GM12878 (cell line): ENCODE measurements at regions not wholly inside any gene's neighbourhood (a gene's known extent, or its start where the extent isn't known, plus 50 kb on each side); places are given as distances from the start of the nearest gene placed in this dataset.

ENCODE experiments used
- ATAC-seq: fragments of 200-7000 bp; cut with Tn5 transposase; 3 replicates; pipeline ENCODE4 v1.9.1; 2020; ENCODE audit warnings: mild to moderate bottlenecking, moderate library complexity
- BruUV-seq: library from RNA; stranded (reverse); fragments of 400-500 nt; replicated peaks from 2 replicates; lab custom pipeline; 2021; lab: Mats Ljungman, UMichigan
- CTCF ChIA-PET: fragments of 300-600 bp; sonication (Branson Sonifier 250); formaldehyde crosslinking; extraction: SDS; loops from one replicate; lab custom pipeline; 2021; ENCODE audit warnings: inconsistent platforms; lab: Yijun Ruan, JAX
- POLR2A ChIA-PET: fragments of 350-600 bp; formaldehyde crosslinking; extraction: SDS; loops from one replicate; lab custom pipeline; 2021; ENCODE audit warnings: inconsistent platforms; lab: Charles Lee
- RAD21 ChIA-PET: fragments of 300-600 bp; sonication (Branson Sonifier 250); formaldehyde crosslinking; loops from one replicate; lab custom pipeline; 2023; ENCODE audit warnings: antibody characterized with exemption; ENCODE audit not compliant: unreplicated experiment; lab: Charles Lee
- SMC1A ChIA-PET: fragments of 300-600 bp; sonication (Branson Sonifier 250); formaldehyde crosslinking; loops from one replicate; lab custom pipeline; 2023; ENCODE audit not compliant: unreplicated experiment, uncharacterized antibody; lab: Charles Lee
- DNase-seq: peaks from one replicate; pipeline ENCODE4 v3.0.0-alpha.2; 2011; ENCODE audit warnings: low read depth, low spot score
- FAIRE-seq: peaks from 3 replicates; lab custom pipeline; 2011; peaks lifted over from hg19 to GRCh38; lab: Jason Lieb, UNC
- H2AFZ ChIP-seq: 2 replicates; pipeline ENCODE4 v1.6.0; 2011; ENCODE audit warnings: low read depth, low read length, control low read depth; ENCODE audit not compliant: control insufficient read depth
- H3K27ac ChIP-seq: 2 replicates; pipeline ENCODE4 v1.5.1; 2011; ENCODE audit warnings: control low read depth; ENCODE audit not compliant: control insufficient read depth, insufficient read depth
- H3K27me3 ChIP-seq, 2 experiments: replicated peaks in 1 of 2; 2 replicates each; pipeline versions ENCODE4 v1.6.0 to v1.6.1; 2011; ENCODE audit warnings: low read length in 1 of 2; ENCODE audit not compliant: control insufficient read depth in 2 of 2, insufficient read depth in 2 of 2
- H3K36me3 ChIP-seq, 2 experiments: 2 replicates each; pipeline ENCODE4 v1.5.1; 2011; ENCODE audit warnings: low read length in 1 of 2; ENCODE audit not compliant: control insufficient read depth in 2 of 2, insufficient read depth in 2 of 2
- H3K4me1 ChIP-seq: 2 replicates; pipeline ENCODE4 v1.6.1; 2011; ENCODE audit warnings: mild to moderate bottlenecking, low read length, moderate library complexity, mixed read lengths; ENCODE audit not compliant: control insufficient read depth, insufficient read depth
- H3K4me2 ChIP-seq: 2 replicates; pipeline ENCODE4 v1.6.0; 2011; ENCODE audit warnings: control low read depth; ENCODE audit not compliant: control insufficient read depth, insufficient read depth
- H3K4me3 ChIP-seq: fragments of 200-600 bp; sonication (generic); 2 replicates; pipeline ENCODE4 v1.5.1; 2016
- H3K79me2 ChIP-seq: 2 replicates; pipeline ENCODE4 v1.6.0; 2011; ENCODE audit warnings: low read length; ENCODE audit not compliant: control insufficient read depth, insufficient read depth
- H3K9ac ChIP-seq: 2 replicates; pipeline ENCODE4 v1.8.0; 2011; ENCODE audit warnings: low read length, control low read depth, mixed read lengths; ENCODE audit not compliant: control insufficient read depth, insufficient read depth
- H3K9me3 ChIP-seq: replicated peaks from 3 replicates; pipeline ENCODE4 v1.5.1; 2011; ENCODE audit warnings: mild to moderate bottlenecking, low read length; ENCODE audit not compliant: control insufficient read depth, insufficient read depth
- H4K20me1 ChIP-seq: 2 replicates; pipeline ENCODE4 v1.6.0; 2011; ENCODE audit not compliant: control insufficient read depth, insufficient read depth
- BRCA1 ChIP-seq: IDR thresholded peaks from 2 replicates; pipeline ENCODE4 v1.6.1; 2011; ENCODE audit warnings: low read depth, low read length, improper control_type of control experiment
- CBX3 ChIP-seq: fragments of 200-600 bp; sonication (generic); IDR thresholded peaks from 2 replicates; pipeline ENCODE4 v1.6.1; 2016; ENCODE audit warnings: low read depth, borderline replicate concordance
- CBX5 ChIP-seq: sonication (generic); IDR thresholded peaks from 2 replicates; pipeline ENCODE4 v1.6.1; 2016; ENCODE audit warnings: low read depth, moderate library complexity, mild to moderate bottlenecking, inconsistent platforms
- EGR1 ChIP-seq, 2 experiments: IDR thresholded peaks; 1 replicate in 1 of 2; 2 replicates in 1 of 2; pipeline ENCODE4 v1.6.1; 2011 to 2012; ENCODE audit warnings: low read depth in 2 of 2, low read length in 2 of 2, borderline replicate concordance in 1 of 2, mild to moderate bottlenecking in 1 of 2, moderate library complexity in 1 of 2
- EP300 ChIP-seq, 2 experiments: fragments of 150-350 bp in 1 of 2; IDR thresholded peaks; 2 replicates each; pipeline ENCODE4 v1.6.1; 2011 to 2012; ENCODE audit warnings: low read depth in 2 of 2, low read length in 2 of 2, borderline replicate concordance in 1 of 2, improper control_type of control experiment in 1 of 2, inconsistent platforms in 1 of 2; ENCODE audit not compliant: control insufficient read depth in 1 of 2
- FOXK2 ChIP-seq: fragments of 450-650 bp; IDR thresholded peaks from 2 replicates; pipeline ENCODE4 v1.6.1; 2017; ENCODE audit warnings: mild to moderate bottlenecking, moderate library complexity
- HDGF ChIP-seq: fragments of 450-650 bp; IDR thresholded peaks from 2 replicates; pipeline ENCODE4 v1.6.1; 2016; ENCODE audit warnings: antibody characterized with exemption
- NFIC ChIP-seq: IDR thresholded peaks from 2 replicates; pipeline ENCODE4 v1.6.1; 2012; ENCODE audit warnings: low read depth, mild to moderate bottlenecking, inconsistent platforms, low read length, moderate library complexity
- NFXL1 ChIP-seq: fragments of 450-650 bp; IDR thresholded peaks from 2 replicates; pipeline ENCODE4 v1.6.1; 2017; ENCODE audit warnings: antibody characterized with exemption, mild to moderate bottlenecking, borderline replicate concordance
- PAX5 ChIP-seq: IDR thresholded peaks from 2 replicates; pipeline ENCODE4 v1.6.1; 2011; ENCODE audit warnings: low read depth, low read length, borderline replicate concordance
- PML ChIP-seq: IDR thresholded peaks from 2 replicates; pipeline ENCODE4 v1.6.1; 2012; ENCODE audit warnings: low read length, inconsistent platforms
- SP1 ChIP-seq: IDR thresholded peaks from one replicate; pipeline ENCODE4 v1.6.1; 2011; ENCODE audit warnings: low read depth, low read length
- SPI1 ChIP-seq: IDR thresholded peaks from 2 replicates; pipeline ENCODE4 v1.6.1; 2011; ENCODE audit warnings: low read depth, mild to moderate bottlenecking, low read length, moderate library complexity, borderline replicate concordance; ENCODE audit not compliant: insufficient read depth
- TCF12 ChIP-seq: IDR thresholded peaks from 2 replicates; pipeline ENCODE4 v1.6.1; 2011; ENCODE audit warnings: low read depth, mild to moderate bottlenecking, low read length
- USF1 ChIP-seq: IDR thresholded peaks from 2 replicates; pipeline ENCODE4 v1.6.1; 2011; ENCODE audit warnings: borderline replicate concordance, low read depth, mild to moderate bottlenecking, moderate library complexity, mixed read lengths, low read length; ENCODE audit not compliant: insufficient read depth; ENCODE audit errors: extremely low read length
- ZBTB40 ChIP-seq: fragments of 450-650 bp; IDR thresholded peaks from 2 replicates; pipeline ENCODE4 v1.6.1; 2016; ENCODE audit warnings: mild to moderate bottlenecking, moderate library complexity, borderline replicate concordance
- WGBS: methylation state at CpG from one replicate; pipeline ENCODE4 v1.1.6; 2016; ENCODE audit warnings: low lambda C conversion rate; ENCODE audit not compliant: insufficient replicate concordance, insufficient coverage; ENCODE audit errors: missing lambda C conversion rate; 5-methylcytosine and 5-hydroxymethylcytosine counted together
- in situ Hi-C: fragments of 300-500 bp; cut with MboI; formaldehyde crosslinking; loops from 9 replicates; pipeline ENCODE4 v1.14.3; 2018; ENCODE audit warnings: mixed read lengths
- intact Hi-C: fragments of 100-400 bp; cut with micrococcal nuclease; formaldehyde crosslinking; loops from one replicate; pipeline ENCODE4 v1.14.2; 2022; ENCODE audit not compliant: unreplicated experiment
- TF ChIP-seq, protein P1 (sequence below), 3 experiments: IDR thresholded peaks in 2 of 3; conservative IDR thresholded peaks in 1 of 3; 2 replicates each; pipeline ENCODE4 v1.5.1; 2011; ENCODE audit warnings: low read depth in 3 of 3, low read length in 3 of 3, mild to moderate bottlenecking in 3 of 3, control low read depth in 2 of 3, moderate library complexity in 2 of 3, inconsistent platforms in 1 of 3, mixed read lengths in 1 of 3; ENCODE audit not compliant: control insufficient read depth in 2 of 3, insufficient read depth in 1 of 3; ENCODE audit errors: extremely low read depth in 1 of 3
- TF ChIP-seq, protein P2 (sequence below): fragments of 450-650 bp; IDR thresholded peaks from 2 replicates; pipeline ENCODE4 v1.6.1; 2014; ENCODE audit warnings: mild to moderate bottlenecking

GRCh38 chr10:94103192-94103591 is 109.5 kb downstream of the PLCE1 start:
- in situ Hi-C loops (no loop called here), intact Hi-C loops (no loop called here)
- H3K27ac ChIP-seq, result no peak overlapping the region
- RAD21 ChIA-PET, result no interaction called here
- 0 out of 4 replicates have a peak, but pooled peaks cover 0 to 1% of the 10 kb centered on the region in 2 experiments for H3K27me3 ChIP-seq
- SMC1A ChIA-PET, result no interaction called here
- POLR2A ChIA-PET, result no interaction called here
- no peaks in the 10 kb centered on the region for H3K36me3 ChIP-seq
- BruUV-seq, result no TSS peak
- no peak for DNase-seq
- H3K4me2 ChIP-seq, result no peak overlapping the region
- CTCF ChIA-PET, result interaction anchor here (0.6 kb wide), 1 partner anchor 216 kb away, joined by 3 read pairs; no protein-coding TSS in a partner anchor
- no peak overlapping the region for H3K4me3 ChIP-seq
- H3K9ac ChIP-seq, result no peak overlapping the region
- H3K4me1 ChIP-seq, result no peaks in the 10 kb centered on the region
- no peak for ATAC-seq
- H3K9me3 ChIP-seq, result no peaks in the 10 kb centered on the region
- H2AFZ ChIP-seq, result no peak overlapping the region
- WGBS, result 50% methylated on average over 2 of the region's 2 CpGs
- no peaks in the 10 kb centered on the region for H4K20me1 ChIP-seq
- no peaks in the 10 kb centered on the region for H3K79me2 ChIP-seq
- no peak for FAIRE-seq
- TF ChIP-seq EGR1 (IDR thresholded peaks at IDR 0.05; ENCODE audit: borderline replicate concordance in 1 of 2, low read depth in 2 of 2, low read length in 2 of 2) (no peak), SPI1 (no peak), EP300 (IDR thresholded peaks at IDR 0.05; ENCODE audit: borderline replicate concordance in 1 of 2, control insufficient read depth in 1 of 2, low read depth in 2 of 2, low read length in 2 of 2) (no peak), ZBTB40 (no peak), NFIC (no peak), USF1 (no peak), BRCA1 (no peak), PAX5 (no peak), NFXL1 (no peak), HDGF (no peak), SP1 (no peak), TCF12 (no peak), PML (no peak), FOXK2 (no peak), CBX3 (no peak), CBX5 (no peak)
- TF ChIP-seq, protein P1, sequence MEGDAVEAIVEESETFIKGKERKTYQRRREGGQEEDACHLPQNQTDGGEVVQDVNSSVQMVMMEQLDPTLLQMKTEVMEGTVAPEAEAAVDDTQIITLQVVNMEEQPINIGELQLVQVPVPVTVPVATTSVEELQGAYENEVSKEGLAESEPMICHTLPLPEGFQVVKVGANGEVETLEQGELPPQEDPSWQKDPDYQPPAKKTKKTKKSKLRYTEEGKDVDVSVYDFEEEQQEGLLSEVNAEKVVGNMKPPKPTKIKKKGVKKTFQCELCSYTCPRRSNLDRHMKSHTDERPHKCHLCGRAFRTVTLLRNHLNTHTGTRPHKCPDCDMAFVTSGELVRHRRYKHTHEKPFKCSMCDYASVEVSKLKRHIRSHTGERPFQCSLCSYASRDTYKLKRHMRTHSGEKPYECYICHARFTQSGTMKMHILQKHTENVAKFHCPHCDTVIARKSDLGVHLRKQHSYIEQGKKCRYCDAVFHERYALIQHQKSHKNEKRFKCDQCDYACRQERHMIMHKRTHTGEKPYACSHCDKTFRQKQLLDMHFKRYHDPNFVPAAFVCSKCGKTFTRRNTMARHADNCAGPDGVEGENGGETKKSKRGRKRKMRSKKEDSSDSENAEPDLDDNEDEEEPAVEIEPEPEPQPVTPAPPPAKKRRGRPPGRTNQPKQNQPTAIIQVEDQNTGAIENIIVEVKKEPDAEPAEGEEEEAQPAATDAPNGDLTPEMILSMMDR (IDR thresholded peaks at IDR 0.05 in 2 of 3, conservative IDR thresholded peaks at IDR 0.05 in 1 of 3; ENCODE audit: control insufficient read depth in 2 of 3, extremely low read depth in 1 of 3, insufficient read depth in 1 of 3, low read depth in 3 of 3, low read length in 3 of 3), result no peak
- TF ChIP-seq, protein P2, sequence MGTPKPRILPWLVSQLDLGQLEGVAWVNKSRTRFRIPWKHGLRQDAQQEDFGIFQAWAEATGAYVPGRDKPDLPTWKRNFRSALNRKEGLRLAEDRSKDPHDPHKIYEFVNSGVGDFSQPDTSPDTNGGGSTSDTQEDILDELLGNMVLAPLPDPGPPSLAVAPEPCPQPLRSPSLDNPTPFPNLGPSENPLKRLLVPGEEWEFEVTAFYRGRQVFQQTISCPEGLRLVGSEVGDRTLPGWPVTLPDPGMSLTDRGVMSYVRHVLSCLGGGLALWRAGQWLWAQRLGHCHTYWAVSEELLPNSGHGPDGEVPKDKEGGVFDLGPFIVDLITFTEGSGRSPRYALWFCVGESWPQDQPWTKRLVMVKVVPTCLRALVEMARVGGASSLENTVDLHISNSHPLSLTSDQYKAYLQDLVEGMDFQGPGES, result no peak
